ENCODE measurements at regions not wholly inside any gene's neighbourhood (a gene's known extent, or its start where the extent isn't known, plus 50 kb on each side); places are given as distances from the start of the nearest gene placed in this dataset.

DNA sequence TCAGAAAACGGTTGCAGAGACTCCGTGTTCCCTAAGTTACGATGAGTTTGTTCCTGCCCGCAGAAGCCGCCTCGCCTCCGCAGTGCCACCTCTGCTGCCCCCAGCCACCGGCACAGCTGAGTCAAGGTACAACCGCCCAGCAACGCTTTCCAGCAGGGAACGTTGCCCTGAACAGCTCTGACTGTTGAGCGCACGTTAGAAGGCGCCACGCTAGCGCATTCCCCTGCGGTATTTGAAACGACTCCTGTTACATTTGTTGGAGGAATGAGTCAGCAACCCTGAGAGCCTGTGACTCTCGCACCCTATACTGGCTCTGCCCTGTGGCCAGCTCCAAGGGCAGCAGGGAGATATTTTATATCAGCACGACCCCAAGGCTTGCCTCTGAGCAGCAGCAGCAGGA lies 302.8 kb downstream of the TEX29 start:
- TF ChIP-seq, protein P1, sequence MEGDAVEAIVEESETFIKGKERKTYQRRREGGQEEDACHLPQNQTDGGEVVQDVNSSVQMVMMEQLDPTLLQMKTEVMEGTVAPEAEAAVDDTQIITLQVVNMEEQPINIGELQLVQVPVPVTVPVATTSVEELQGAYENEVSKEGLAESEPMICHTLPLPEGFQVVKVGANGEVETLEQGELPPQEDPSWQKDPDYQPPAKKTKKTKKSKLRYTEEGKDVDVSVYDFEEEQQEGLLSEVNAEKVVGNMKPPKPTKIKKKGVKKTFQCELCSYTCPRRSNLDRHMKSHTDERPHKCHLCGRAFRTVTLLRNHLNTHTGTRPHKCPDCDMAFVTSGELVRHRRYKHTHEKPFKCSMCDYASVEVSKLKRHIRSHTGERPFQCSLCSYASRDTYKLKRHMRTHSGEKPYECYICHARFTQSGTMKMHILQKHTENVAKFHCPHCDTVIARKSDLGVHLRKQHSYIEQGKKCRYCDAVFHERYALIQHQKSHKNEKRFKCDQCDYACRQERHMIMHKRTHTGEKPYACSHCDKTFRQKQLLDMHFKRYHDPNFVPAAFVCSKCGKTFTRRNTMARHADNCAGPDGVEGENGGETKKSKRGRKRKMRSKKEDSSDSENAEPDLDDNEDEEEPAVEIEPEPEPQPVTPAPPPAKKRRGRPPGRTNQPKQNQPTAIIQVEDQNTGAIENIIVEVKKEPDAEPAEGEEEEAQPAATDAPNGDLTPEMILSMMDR (IDR thresholded peaks at IDR 0.05) = no peak
- no peak for TF ChIP-seq ZFX (IDR thresholded peaks at IDR 0.05; ENCODE audit: borderline replicate concordance)
